WTC11 (cell line): ENCODE measurements at regions not wholly inside any gene's neighbourhood (a gene's known extent, or its start where the extent isn't known, plus 50 kb on each side); places are given as distances from the start of the nearest gene placed in this dataset.

ENCODE experiments used
- ATAC-seq: fragments of 200-7000 bp; cut with Tn5 transposase; 2 replicates; pipeline ENCODE4 v1.10.0; 2021; ENCODE audit warnings: mild to moderate bottlenecking, moderate library complexity
- CTCF ChIA-PET: fragments of 300-600 bp; sonication (Branson Sonifier 250); formaldehyde crosslinking; loops from one replicate; lab custom pipeline; 2021; ENCODE audit warnings: antibody characterized with exemption; lab: Charles Lee
- POLR2A ChIA-PET: fragments of 350-600 bp; sonication (Branson Sonifier 250); formaldehyde crosslinking; loops from one replicate; lab custom pipeline; 2021; ENCODE audit warnings: antibody characterized with exemption; lab: Charles Lee
- DNase-seq: peaks from one replicate; pipeline ENCODE4 v3.0.0; 2021; ENCODE audit warnings: low spot score
- H3K27ac Mint-ChIP-seq: 2 replicates; pipeline ENCODE4 v1.8.0; 2021; ENCODE audit warnings: mixed read lengths
- H3K27me3 Mint-ChIP-seq: 2 replicates; pipeline ENCODE4 v1.8.0; 2021; ENCODE audit warnings: low read depth, mild to moderate bottlenecking, moderate library complexity, mixed read lengths
- H3K36me3 Mint-ChIP-seq: 2 replicates; pipeline ENCODE4 v1.8.0; 2021; ENCODE audit warnings: mixed read lengths
- H3K4me1 Mint-ChIP-seq: 2 replicates; pipeline ENCODE4 v1.8.0; 2022; ENCODE audit warnings: mixed read lengths
- H3K4me3 Mint-ChIP-seq: 2 replicates; pipeline ENCODE4 v1.8.0; 2021; ENCODE audit warnings: mild to moderate bottlenecking, moderate library complexity, mixed read lengths
- H3K9me3 Mint-ChIP-seq: 2 replicates; pipeline ENCODE4 v1.8.0; 2021; ENCODE audit warnings: mixed read lengths
- AFF4 ChIP-seq: sonication (generic); formaldehyde crosslinking; IDR thresholded peaks from 2 replicates; pipeline ENCODE4 v1.8.1; 2023; ENCODE audit warnings: mild to moderate bottlenecking, missing genetic modification reagents, borderline replicate concordance
- ATF3 ChIP-seq: sonication (generic); formaldehyde crosslinking; conservative IDR thresholded peaks from 2 replicates; pipeline ENCODE4 v1.8.1; 2022; ENCODE audit warnings: mild to moderate bottlenecking, missing genetic modification reagents
- CREM ChIP-seq: sonication (generic); formaldehyde crosslinking; IDR thresholded peaks from 2 replicates; pipeline ENCODE4 v1.8.1; 2022; ENCODE audit warnings: mild to moderate bottlenecking, missing genetic modification reagents, moderate library complexity
- CTCF ChIP-seq: fragments of 200-600 bp; IDR thresholded peaks from 2 replicates; pipeline ENCODE4 v1.8.0; 2022; ENCODE audit warnings: antibody characterized with exemption
- E2F1 ChIP-seq: sonication (generic); formaldehyde crosslinking; IDR thresholded peaks from 2 replicates; pipeline ENCODE4 v1.8.0; 2022; ENCODE audit warnings: mild to moderate bottlenecking, missing genetic modification reagents
- E2F5 ChIP-seq: sonication (generic); formaldehyde crosslinking; IDR thresholded peaks from 2 replicates; pipeline ENCODE4 v1.8.1; 2022; ENCODE audit warnings: mild to moderate bottlenecking, moderate library complexity, missing genetic modification reagents
- EMX1 ChIP-seq: fragments of 250-450 bp; sonication (Bioruptor Pico); IDR thresholded peaks from 2 replicates; pipeline ENCODE4 v1.8.0; 2021; ENCODE audit warnings: mild to moderate bottlenecking
- JAZF1 ChIP-seq: fragments of 250-450 bp; sonication (Bioruptor Pico); IDR thresholded peaks from 2 replicates; pipeline ENCODE4 v1.9.0; 2021; ENCODE audit warnings: moderate library complexity, mild to moderate bottlenecking, inconsistent platforms
- MYBL2 ChIP-seq: sonication (generic); formaldehyde crosslinking; IDR thresholded peaks from 2 replicates; pipeline ENCODE4 v1.8.1; 2023; ENCODE audit warnings: mild to moderate bottlenecking, moderate library complexity, missing genetic modification reagents
- NR1H2 ChIP-seq: sonication (generic); formaldehyde crosslinking; IDR thresholded peaks from 2 replicates; pipeline ENCODE4 v1.9.0; 2021; ENCODE audit warnings: mild to moderate bottlenecking, moderate library complexity, missing genetic modification reagents
- PREB ChIP-seq: sonication (generic); formaldehyde crosslinking; IDR thresholded peaks from 2 replicates; pipeline ENCODE4 v1.8.1; 2022; ENCODE audit warnings: mild to moderate bottlenecking, missing genetic modification reagents, moderate library complexity, borderline replicate concordance
- SP1 ChIP-seq: sonication (generic); formaldehyde crosslinking; conservative IDR thresholded peaks from 2 replicates; pipeline ENCODE4 v1.8.1; 2022; ENCODE audit warnings: missing genetic modification reagents
- USF1 ChIP-seq: sonication (generic); formaldehyde crosslinking; IDR thresholded peaks from 2 replicates; pipeline ENCODE4 v1.8.0; 2022; ENCODE audit warnings: mild to moderate bottlenecking, missing genetic modification reagents
- USF2 ChIP-seq: sonication (generic); formaldehyde crosslinking; IDR thresholded peaks from 2 replicates; pipeline ENCODE4 v1.8.1; 2023; ENCODE audit warnings: mild to moderate bottlenecking, missing genetic modification reagents, moderate library complexity
- ZBTB43 ChIP-seq: sonication (generic); formaldehyde crosslinking; IDR thresholded peaks from 2 replicates; pipeline ENCODE4 v1.8.1; 2023; ENCODE audit warnings: mild to moderate bottlenecking, missing genetic modification reagents
- ZNF671 ChIP-seq: fragments of 250-450 bp; sonication (Bioruptor Pico); IDR thresholded peaks from 2 replicates; pipeline ENCODE4 v1.8.0; 2021; ENCODE audit warnings: mild to moderate bottlenecking
- ZSCAN18 ChIP-seq: fragments of 250-450 bp; sonication (Bioruptor Pico); IDR thresholded peaks from 2 replicates; pipeline ENCODE4 v2.1.2; 2022; ENCODE audit warnings: mild to moderate bottlenecking, moderate library complexity

GRCh38 chr2:57906152-57906732 lies 140.4 kb upstream of the VRK2 start:
- H3K9me3 Mint-ChIP-seq: 0 out of 2 replicates have a peak, but pooled peaks cover 4% of the 10 kb centered on the region
- H3K4me1 Mint-ChIP-seq: peaks cover 16% of the 10 kb centered on the region
- TF ChIP-seq CTCF (peak; percentile 41; the same call in 1 of the 2 replicates), ZSCAN18 (CRISPR knock-in tag) (no peak)
- ATAC-seq (peak; percentile 96), DNase-seq (no peak)
- no peaks in the 10 kb centered on the region for H3K36me3 Mint-ChIP-seq
- H3K27me3 Mint-ChIP-seq: no peaks in the 10 kb centered on the region
- H3K27ac Mint-ChIP-seq: no peak overlapping the region
- POLR2A ChIA-PET: no interaction called here
- no peak overlapping the region for H3K4me3 Mint-ChIP-seq
- CTCF ChIA-PET: interaction anchor here (0.5 to 2.0 kb wide), 20 partner anchors 8 to 648 kb away, joined by 3 to 16 read pairs (median 4); no protein-coding TSS in a partner anchor

GRCh38 chr2:57907411-57907810 lies 139.2 kb upstream of the VRK2 start:
- no peak for DNase-seq
- no peaks in the 10 kb centered on the region for H3K36me3 Mint-ChIP-seq
- no peak for TF ChIP-seq MYBL2
- no peak for TF ChIP-seq SP1 (CRISPR knock-in tag)
- TF ChIP-seq AFF4 (CRISPR knock-in tag): no peak
- TF ChIP-seq CREM (CRISPR knock-in tag): no peak
- TF ChIP-seq PREB (CRISPR knock-in tag): no peak
- TF ChIP-seq EMX1 (CRISPR knock-in tag): no peak
- no peak for TF ChIP-seq USF1 (CRISPR knock-in tag)
- TF ChIP-seq ZBTB43 (CRISPR knock-in tag): no peak
- TF ChIP-seq ATF3 (CRISPR knock-in tag): no peak
- no peak for TF ChIP-seq JAZF1 (CRISPR knock-in tag)
- no peak for TF ChIP-seq NR1H2 (CRISPR knock-in tag)
- no peak for TF ChIP-seq ZNF671 (CRISPR knock-in tag)
- TF ChIP-seq E2F5 (CRISPR knock-in tag): no peak
- TF ChIP-seq E2F1 (CRISPR knock-in tag): no peak
- no peak for TF ChIP-seq USF2 (CRISPR knock-in tag)
- TF ChIP-seq, all 79 proteins: peak for 0
- ChIA-PET CTCF (no interaction called here), POLR2A (no interaction called here)
- Mint-ChIP-seq H3K4me1 (peaks cover 10% of the 10 kb centered on the region), H3K9me3 (0 out of 2 replicates have a peak, but pooled peaks cover 4% of the 10 kb centered on the region), H3K27ac (no peak overlapping the region), H3K4me3 (no peak overlapping the region), H3K27me3 (no peaks in the 10 kb centered on the region)
- no peak for ATAC-seq
